Endothelial cell of umbilical vein (primary cell): ENCODE measurements at regions not wholly inside any gene's neighbourhood (a gene's known extent, or its start where the extent isn't known, plus 50 kb on each side); places are given as distances from the start of the nearest gene placed in this dataset.

ENCODE experiments used
- BruUV-seq: library from RNA; stranded (reverse); fragments of 400-500 nt; replicated peaks from 2 replicates; lab custom pipeline; 2021; lab: Mats Ljungman, UMichigan
- CTCF ChIA-PET: fragments of 300-600, 350-600 bp; sonication (Branson Sonifier 250); formaldehyde crosslinking; loops from one replicate; lab custom pipeline; 2021; ENCODE audit warnings: antibody characterized with exemption, inconsistent platforms; lab: Charles Lee
- POLR2A ChIA-PET: fragments of 300-600, 350-600 bp; sonication (Branson Sonifier 250); formaldehyde crosslinking; loops from one replicate; lab custom pipeline; 2021; ENCODE audit warnings: antibody characterized with exemption, inconsistent platforms; lab: Charles Lee
- DNase-seq: peaks from one replicate; pipeline ENCODE4 v3.0.0-alpha.2; 2011; ENCODE audit warnings: low read depth, low spot score
- FAIRE-seq: peaks from 2 replicates; lab custom pipeline; 2011; peaks lifted over from hg19 to GRCh38; lab: Jason Lieb, UNC
- H2AFZ ChIP-seq: 2 replicates; pipeline ENCODE4 v1.6.0; 2012; ENCODE audit warnings: low read depth, low read length, control low read depth, inconsistent platforms
- H3K27ac ChIP-seq: 2 replicates; pipeline ENCODE4 v1.5.1; 2011; ENCODE audit warnings: low read depth, mild to moderate bottlenecking, control low read depth, low read length, moderate library complexity; ENCODE audit not compliant: insufficient read depth
- H3K27me3 ChIP-seq, 2 experiments: 2 replicates each; pipeline versions ENCODE4 v1.6.0 to v1.6.1; 2011; ENCODE audit warnings: low read length in 2 of 2, mixed read lengths in 1 of 2; ENCODE audit not compliant: control insufficient read depth in 2 of 2, insufficient read depth in 2 of 2
- H3K36me3 ChIP-seq, 2 experiments: 2 replicates in 1 of 2; 3 replicates in 1 of 2; pipeline ENCODE4 v1.5.1; 2011; ENCODE audit warnings: low read length in 2 of 2, mild to moderate bottlenecking in 1 of 2, moderate library complexity in 1 of 2; ENCODE audit not compliant: control insufficient read depth in 2 of 2, insufficient read depth in 2 of 2; ENCODE audit errors: extremely low read depth in 1 of 2
- H3K4me1 ChIP-seq: 3 replicates; pipeline ENCODE4 v1.5.1; 2011; ENCODE audit warnings: mild to moderate bottlenecking, low read length; ENCODE audit not compliant: control insufficient read depth, insufficient read depth; ENCODE audit errors: extremely low read depth
- H3K4me2 ChIP-seq: 2 replicates; pipeline ENCODE4 v1.6.1; 2011; ENCODE audit warnings: low read length, control low read depth, mixed read lengths; ENCODE audit not compliant: insufficient read depth
- H3K4me3 ChIP-seq, 3 experiments: fragments of 200-600 bp in 1 of 3; sonication (generic), shearing (Covaris generic) in 1 of 3; replicated peaks in 1 of 3; 2 replicates each; pipeline ENCODE4 v1.5.1; 2011 to 2016; ENCODE audit warnings: control low read depth in 3 of 3, low read length in 3 of 3, mild to moderate bottlenecking in 2 of 3, inconsistent platforms in 1 of 3, low read depth in 1 of 3, moderate library complexity in 1 of 3; ENCODE audit not compliant: insufficient read depth in 1 of 3
- H3K79me2 ChIP-seq: 2 replicates; pipeline ENCODE4 v1.6.0; 2012; ENCODE audit warnings: low read length, inconsistent platforms; ENCODE audit not compliant: control insufficient read depth, insufficient read depth
- H3K9ac ChIP-seq: replicated peaks from 2 replicates; pipeline ENCODE3; 2011; ENCODE audit warnings: low read length, control low read depth; ENCODE audit not compliant: insufficient read depth; ENCODE audit errors: extremely low read depth
- H3K9me1 ChIP-seq: replicated peaks from 3 replicates; pipeline ENCODE4 v1.6.0; 2011; ENCODE audit warnings: mild to moderate bottlenecking, low read length; ENCODE audit not compliant: control insufficient read depth, insufficient read depth; ENCODE audit errors: extremely low read depth
- H3K9me3 ChIP-seq: replicated peaks from 2 replicates; pipeline ENCODE4 v1.5.1; 2012; ENCODE audit warnings: low read length, inconsistent platforms; ENCODE audit not compliant: control insufficient read depth, insufficient read depth
- H4K20me1 ChIP-seq: replicated peaks from 2 replicates; pipeline ENCODE3; 2011; ENCODE audit warnings: mild to moderate bottlenecking, low read length; ENCODE audit not compliant: control insufficient read depth, insufficient read depth; ENCODE audit errors: extremely low read depth
- EZH2 ChIP-seq: IDR thresholded peaks from 2 replicates; pipeline ENCODE4 v1.6.1; 2012; ENCODE audit warnings: borderline replicate concordance, low read depth, mild to moderate bottlenecking, moderate library complexity, low read length, inconsistent platforms; ENCODE audit not compliant: severe bottlenecking
- FOS ChIP-seq: IDR thresholded peaks from 2 replicates; pipeline ENCODE4 v1.6.1; 2011; ENCODE audit warnings: mild to moderate bottlenecking, low read length, moderate library complexity, borderline replicate concordance; ENCODE audit not compliant: insufficient read depth
- GATA2 ChIP-seq: IDR thresholded peaks from 2 replicates; pipeline ENCODE4 v1.7.0; 2011; ENCODE audit warnings: low read depth, mild to moderate bottlenecking, moderate library complexity, mixed read lengths, low read length; ENCODE audit not compliant: insufficient read length, insufficient read depth
- JUN ChIP-seq: IDR thresholded peaks from 2 replicates; pipeline ENCODE4 v1.6.1; 2011; ENCODE audit warnings: borderline replicate concordance, low read depth; ENCODE audit not compliant: insufficient read length, insufficient read depth
- MYC ChIP-seq: IDR thresholded peaks from one replicate; pipeline ENCODE4 v1.6.1; 2011; ENCODE audit warnings: mild to moderate bottlenecking, low read depth, low read length
- POLR2A ChIP-seq: IDR thresholded peaks from 2 replicates; pipeline ENCODE4 v1.6.1; 2012; ENCODE audit warnings: low read depth, mild to moderate bottlenecking, control low read depth, low read length
- POLR2AphosphoS5 ChIP-seq: IDR thresholded peaks from 2 replicates; pipeline ENCODE4 v1.6.1; 2012; ENCODE audit warnings: low read depth, mild to moderate bottlenecking, control low read depth, low read length, moderate library complexity; ENCODE audit not compliant: insufficient read depth
- dilution Hi-C: fragments of 300-500 bp; cut with MboI; formaldehyde crosslinking; loops from one replicate; pipeline ENCODE4 v1.15.0; 2019; ENCODE audit warnings: low sequenced_read_pairs; ENCODE audit not compliant: extremely low pct_ligation_motif_present
- intact Hi-C: fragments of 100-400 bp; cut with micrococcal nuclease; formaldehyde crosslinking; loops from one replicate; pipeline ENCODE4 v1.10.0; 2022
- TF ChIP-seq, protein P1 (sequence below), 2 donors: IDR thresholded peaks; 1 replicate in 1 of 2; 2 replicates in 1 of 2; pipeline ENCODE4 v1.5.1; 2011; ENCODE audit warnings: low read length in 2 of 2, mild to moderate bottlenecking in 2 of 2, moderate library complexity in 2 of 2, control low read depth in 1 of 2, inconsistent platforms in 1 of 2, low read depth in 1 of 2; ENCODE audit not compliant: insufficient read depth in 1 of 2; ENCODE audit errors: extremely low read depth in 1 of 2
- TF ChIP-seq, protein P2 (sequence below): IDR thresholded peaks from 2 replicates; pipeline ENCODE4 v1.6.1; 2011; ENCODE audit not compliant: insufficient read depth, insufficient read length

DNA sequence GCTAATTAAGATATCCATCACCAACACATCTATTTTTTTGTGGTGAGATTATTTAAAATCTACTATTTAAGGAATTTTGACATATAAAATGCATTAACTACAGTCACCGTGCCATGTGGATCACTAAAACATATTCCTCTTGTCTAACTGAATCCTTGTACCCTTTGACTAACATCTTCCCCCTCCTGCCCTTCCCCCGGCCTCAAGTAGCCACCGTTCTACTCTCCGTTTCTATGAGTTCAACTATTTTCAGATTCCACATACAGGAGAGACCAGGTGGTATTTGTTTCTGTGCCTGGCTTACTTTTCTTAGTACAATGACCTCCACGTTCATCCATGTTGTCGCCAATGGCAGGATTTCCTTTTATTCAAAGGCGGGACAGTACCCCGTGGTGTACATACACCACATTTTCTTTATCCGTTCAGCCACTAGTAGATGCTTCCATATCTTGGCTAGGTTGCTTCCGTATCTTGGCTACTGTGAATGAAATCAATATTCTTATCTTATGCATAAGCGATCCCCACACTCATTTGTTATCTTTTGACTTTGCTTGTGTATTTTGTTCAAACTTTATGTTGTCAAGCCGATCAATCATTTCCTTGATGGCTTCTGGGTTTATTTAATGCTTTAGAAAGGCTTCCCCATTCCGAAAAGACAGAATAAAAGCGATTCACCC lies 134.7 kb downstream of the KCNJ12 start:
- H3K79me2 ChIP-seq = no peaks in the 10 kb centered on the region
- intact Hi-C loops = loop anchor here (1.0 to 5.0 kb wide), 8 partner anchors 54 to 469 kb away; partner anchors contain the start of genes KCNJ12, MAP2K3 and USP22
- DNase-seq = peak; percentile 26
- H4K20me1 ChIP-seq = no peaks in the 10 kb centered on the region
- peak; percentile 87 for FAIRE-seq
- H3K4me3 ChIP-seq = peak overlapping the region; percentile 40 to 78 (median 71)
- no TSS peak for BruUV-seq
- peak overlapping the region; percentile 98 for H2AFZ ChIP-seq
- no peaks in the 10 kb centered on the region for H3K36me3 ChIP-seq
- H3K4me2 ChIP-seq = peak overlapping the region; percentile 95
- POLR2A ChIA-PET = no interaction called here
- H3K4me1 ChIP-seq = peaks cover 9% of the 10 kb centered on the region
- no peak for TF ChIP-seq POLR2AphosphoS5
- no peak for TF ChIP-seq GATA2
- TF ChIP-seq POLR2A = no peak
- no peak for TF ChIP-seq MYC
- TF ChIP-seq, protein P1, sequence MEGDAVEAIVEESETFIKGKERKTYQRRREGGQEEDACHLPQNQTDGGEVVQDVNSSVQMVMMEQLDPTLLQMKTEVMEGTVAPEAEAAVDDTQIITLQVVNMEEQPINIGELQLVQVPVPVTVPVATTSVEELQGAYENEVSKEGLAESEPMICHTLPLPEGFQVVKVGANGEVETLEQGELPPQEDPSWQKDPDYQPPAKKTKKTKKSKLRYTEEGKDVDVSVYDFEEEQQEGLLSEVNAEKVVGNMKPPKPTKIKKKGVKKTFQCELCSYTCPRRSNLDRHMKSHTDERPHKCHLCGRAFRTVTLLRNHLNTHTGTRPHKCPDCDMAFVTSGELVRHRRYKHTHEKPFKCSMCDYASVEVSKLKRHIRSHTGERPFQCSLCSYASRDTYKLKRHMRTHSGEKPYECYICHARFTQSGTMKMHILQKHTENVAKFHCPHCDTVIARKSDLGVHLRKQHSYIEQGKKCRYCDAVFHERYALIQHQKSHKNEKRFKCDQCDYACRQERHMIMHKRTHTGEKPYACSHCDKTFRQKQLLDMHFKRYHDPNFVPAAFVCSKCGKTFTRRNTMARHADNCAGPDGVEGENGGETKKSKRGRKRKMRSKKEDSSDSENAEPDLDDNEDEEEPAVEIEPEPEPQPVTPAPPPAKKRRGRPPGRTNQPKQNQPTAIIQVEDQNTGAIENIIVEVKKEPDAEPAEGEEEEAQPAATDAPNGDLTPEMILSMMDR (IDR thresholded peaks at IDR 0.05; ENCODE audit: extremely low read depth in 1 of 2, insufficient read depth in 1 of 2, low read depth in 1 of 2, low read length in 2 of 2) = no peak
- TF ChIP-seq FOS = no peak
- TF ChIP-seq, protein P2, sequence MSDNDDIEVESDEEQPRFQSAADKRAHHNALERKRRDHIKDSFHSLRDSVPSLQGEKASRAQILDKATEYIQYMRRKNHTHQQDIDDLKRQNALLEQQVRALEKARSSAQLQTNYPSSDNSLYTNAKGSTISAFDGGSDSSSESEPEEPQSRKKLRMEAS = no peak
- TF ChIP-seq EZH2 = no peak
- no peak for TF ChIP-seq JUN
- no peaks in the 10 kb centered on the region for H3K9me3 ChIP-seq
- CTCF ChIA-PET = interaction anchor here (0.6 to 5.7 kb wide), 38 partner anchors 8 to 477 kb away, joined by 3 to 316 read pairs (median 4); no protein-coding TSS in a partner anchor
- H3K27me3 ChIP-seq = peaks cover 1 to 3% of the 10 kb centered on the region in 2 experiments
- no peaks in the 10 kb centered on the region for H3K9me1 ChIP-seq
- H3K27ac ChIP-seq = no peak overlapping the region
- dilution Hi-C loops = no loop called here
- peak overlapping the region; percentile 47 for H3K9ac ChIP-seq
